Esophagus muscularis mucosa (tissue), 4 donors: ENCODE measurements at regions not wholly inside any gene's neighbourhood (a gene's known extent, or its start where the extent isn't known, plus 50 kb on each side); places are given as distances from the start of the nearest gene placed in this dataset.
A peak's percentile ranks its signal among the peaks of the same experiment; 100 is the strongest.

ENCODE experiments used
- DNase-seq: peaks from one replicate; pipeline ENCODE4 v3.0.0-alpha.2; 2017; ENCODE audit errors: extremely low spot score
- H3K27ac ChIP-seq, 4 donors: fragments of 200-600 bp; sonication (generic); replicated peaks in 1 of 4; 1 replicate in 3 of 4; 2 replicates in 1 of 4; pipeline ENCODE4 v1.5.1; 2016 to 2019; ENCODE audit warnings: mild to moderate bottlenecking in 1 of 4
- H3K27me3 ChIP-seq, 4 donors: fragments of 200-600 bp; sonication (generic); one replicate each; pipeline versions ENCODE4 v1.5.1 to v1.6.0; 2016 to 2019
- H3K36me3 ChIP-seq, 4 donors: fragments of 200-600 bp; sonication (generic); one replicate each; pipeline ENCODE4 v1.5.1; 2016 to 2019
- H3K4me1 ChIP-seq, 4 donors: fragments of 200-600 bp; sonication (generic); one replicate each; pipeline ENCODE4 v1.5.1; 2016 to 2019
- H3K4me3 ChIP-seq, 4 donors: fragments of 200-600 bp; sonication (generic); 1 replicate in 2 of 4; 2 replicates in 2 of 4; pipeline ENCODE4 v1.5.1; 2016 to 2019; ENCODE audit warnings: mild to moderate bottlenecking in 4 of 4, moderate library complexity in 1 of 4
- H3K9me3 ChIP-seq, 4 donors: fragments of 200-600 bp; sonication (generic); 1 replicate in 3 of 4; 2 replicates in 1 of 4; pipeline ENCODE4 v1.5.1; 2016 to 2019
- EP300 ChIP-seq: sonication (generic); formaldehyde crosslinking; IDR thresholded peaks from one replicate; pipeline ENCODE4 v1.6.1; 2017; ENCODE audit warnings: antibody characterized with exemption
- POLR2A ChIP-seq: fragments of 450-650 bp; IDR thresholded peaks from one replicate; pipeline ENCODE4 v1.6.1; 2017; ENCODE audit warnings: antibody characterized with exemption, moderate library complexity, mild to moderate bottlenecking, low read depth
- POLR2AphosphoS5 ChIP-seq, 2 donors: sonication (generic); formaldehyde crosslinking; IDR thresholded peaks; one replicate each; pipeline ENCODE4 v1.6.1; 2017; ENCODE audit warnings: antibody characterized with exemption in 2 of 2
- WGBS: methylation state at CpG from one replicate; pipeline ENCODE4 v1.1.5; 2018; 5-methylcytosine and 5-hydroxymethylcytosine counted together
- intact Hi-C: fragments of 100-400 bp; cut with DNase I; formaldehyde crosslinking; loops from one replicate; pipeline ENCODE4 v1.15.1; 2023
- TF ChIP-seq, protein P1 (sequence below), 3 experiments: fragments of 200-600 bp in 2 of 3; fragments of 450-650 bp in 1 of 3; sonication (generic) in 2 of 3; IDR thresholded peaks; one replicate each; pipeline ENCODE4 v1.5.1; 2017 to 2019; ENCODE audit warnings: antibody characterized with exemption in 3 of 3, mild to moderate bottlenecking in 2 of 3, moderate library complexity in 1 of 3

DNA sequence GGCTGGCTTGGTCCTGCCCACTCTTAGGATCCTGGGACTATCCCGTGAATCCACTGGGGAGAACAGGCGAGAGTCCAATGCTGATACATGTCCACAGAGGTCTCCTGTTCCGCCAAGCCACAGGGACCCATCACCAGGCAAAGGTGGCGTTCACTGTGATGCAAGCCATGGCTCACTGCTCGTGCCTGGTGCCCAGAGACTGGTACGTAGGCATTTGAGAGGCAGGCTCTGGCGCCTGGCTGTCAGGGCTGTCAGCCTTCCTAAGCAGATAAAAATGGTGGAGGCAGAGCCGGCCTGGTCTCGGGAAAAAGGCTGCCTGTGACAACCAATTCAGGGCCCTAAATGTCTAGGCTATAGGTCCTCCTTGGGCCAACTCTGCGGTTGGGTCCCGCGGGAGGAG is 2329.0 kb downstream of the TP53TG3F start:
- TF ChIP-seq, protein P1, sequence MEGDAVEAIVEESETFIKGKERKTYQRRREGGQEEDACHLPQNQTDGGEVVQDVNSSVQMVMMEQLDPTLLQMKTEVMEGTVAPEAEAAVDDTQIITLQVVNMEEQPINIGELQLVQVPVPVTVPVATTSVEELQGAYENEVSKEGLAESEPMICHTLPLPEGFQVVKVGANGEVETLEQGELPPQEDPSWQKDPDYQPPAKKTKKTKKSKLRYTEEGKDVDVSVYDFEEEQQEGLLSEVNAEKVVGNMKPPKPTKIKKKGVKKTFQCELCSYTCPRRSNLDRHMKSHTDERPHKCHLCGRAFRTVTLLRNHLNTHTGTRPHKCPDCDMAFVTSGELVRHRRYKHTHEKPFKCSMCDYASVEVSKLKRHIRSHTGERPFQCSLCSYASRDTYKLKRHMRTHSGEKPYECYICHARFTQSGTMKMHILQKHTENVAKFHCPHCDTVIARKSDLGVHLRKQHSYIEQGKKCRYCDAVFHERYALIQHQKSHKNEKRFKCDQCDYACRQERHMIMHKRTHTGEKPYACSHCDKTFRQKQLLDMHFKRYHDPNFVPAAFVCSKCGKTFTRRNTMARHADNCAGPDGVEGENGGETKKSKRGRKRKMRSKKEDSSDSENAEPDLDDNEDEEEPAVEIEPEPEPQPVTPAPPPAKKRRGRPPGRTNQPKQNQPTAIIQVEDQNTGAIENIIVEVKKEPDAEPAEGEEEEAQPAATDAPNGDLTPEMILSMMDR (IDR thresholded peaks at IDR 0.05) = no peak
- TF ChIP-seq EP300 (no peak), POLR2AphosphoS5 (IDR thresholded peaks at IDR 0.05) (no peak)
- no peaks in the 10 kb centered on the region for H3K36me3 ChIP-seq
- H3K4me3 ChIP-seq = no peak overlapping the region
- DNase-seq = no peak
- H3K27ac ChIP-seq = no peak overlapping the region
- H3K9me3 ChIP-seq = peaks cover 0 to 8% (median 6%) of the 10 kb centered on the region in 4 donors
- intact Hi-C loops = no loop called here
- H3K4me1 ChIP-seq = no peaks in the 10 kb centered on the region
- peaks cover 0 to 5% (median 0%) of the 10 kb centered on the region in 4 donors for H3K27me3 ChIP-seq
- WGBS = 58% methylated on average over 12 of the region's 12 CpGs

DNA sequence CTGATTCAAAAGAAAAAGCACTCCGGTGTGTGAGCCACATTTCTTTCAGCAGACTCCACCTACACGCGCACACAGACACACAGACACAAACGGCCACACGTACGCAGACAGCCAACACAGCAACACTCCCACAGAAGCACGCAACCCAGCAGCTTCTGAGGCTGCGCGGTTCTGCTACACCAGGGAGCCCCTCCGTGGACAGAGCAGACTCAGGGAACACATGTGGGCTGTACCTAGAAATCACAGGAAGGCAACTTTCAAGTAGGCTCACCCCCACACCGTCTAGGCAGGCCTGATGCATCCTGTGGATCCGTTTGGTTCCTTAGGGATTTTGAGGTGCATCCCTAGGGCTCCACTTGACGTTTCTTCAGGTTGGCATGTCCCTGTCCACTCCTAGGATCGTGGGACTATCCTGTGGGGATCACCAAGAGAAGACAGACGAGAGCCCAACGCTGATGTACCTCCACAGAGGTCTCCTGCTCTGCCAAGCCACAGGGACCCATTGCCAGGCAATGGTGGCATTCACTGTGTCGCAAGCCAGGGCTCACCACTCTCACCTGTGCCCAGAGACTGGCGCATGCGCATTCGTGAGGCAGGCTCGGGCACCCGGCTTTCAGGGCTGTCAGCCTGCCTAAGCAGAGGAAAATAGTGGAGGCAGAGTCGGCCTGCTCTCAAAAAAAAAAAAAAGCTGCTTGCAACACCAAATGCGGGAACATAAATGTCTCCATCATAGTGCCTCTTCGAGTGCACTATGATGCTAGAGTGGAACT is 2333.3 kb downstream of the TP53TG3F start:
- intact Hi-C loops = no loop called here
- Histone ChIP-seq H3K36me3 (no peaks in the 10 kb centered on the region), H3K4me1 (no peaks in the 10 kb centered on the region), H3K9me3 (peaks cover 0 to 8% (median 3%) of the 10 kb centered on the region in 4 donors), H3K27me3 (peaks cover 0 to 5% (median 0%) of the 10 kb centered on the region in 4 donors), H3K4me3 (no peak overlapping the region), H3K27ac (no peak overlapping the region)
- TF ChIP-seq, protein P1 (IDR thresholded peaks at IDR 0.05) = no peak
- no peak for TF ChIP-seq EP300
- no peak for TF ChIP-seq POLR2AphosphoS5 (IDR thresholded peaks at IDR 0.05)
- no peak for TF ChIP-seq POLR2A
- WGBS = 78% methylated on average over 19 of the region's 25 CpGs
- peak; percentile 89 for DNase-seq

DNA sequence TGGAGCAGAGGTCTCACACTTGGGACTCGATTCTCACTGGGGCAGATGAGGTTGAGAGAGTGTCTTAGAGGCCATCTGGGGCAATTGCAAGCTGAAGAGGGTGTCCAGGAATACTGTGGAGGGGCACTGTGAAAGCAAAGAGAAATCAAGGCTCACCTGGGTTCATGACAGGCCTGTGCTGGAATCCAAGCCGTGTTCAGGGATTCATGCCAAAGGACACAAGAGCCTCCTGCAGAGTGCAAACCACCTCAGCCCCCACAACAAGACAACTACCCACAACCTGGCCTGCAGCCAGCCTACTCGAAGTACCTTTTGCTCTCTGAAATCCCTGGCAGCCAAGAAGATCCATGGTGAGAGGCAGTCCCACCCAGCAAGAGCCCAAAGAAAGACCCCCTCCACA is 2334.2 kb downstream of the TP53TG3F start:
- 51% methylated on average over 3 of the region's 3 CpGs for WGBS
- TF ChIP-seq POLR2A = no peak
- TF ChIP-seq EP300 = no peak
- no peak for TF ChIP-seq POLR2AphosphoS5 (IDR thresholded peaks at IDR 0.05)
- TF ChIP-seq, protein P1 (IDR thresholded peaks at IDR 0.05) = no peak

DNA sequence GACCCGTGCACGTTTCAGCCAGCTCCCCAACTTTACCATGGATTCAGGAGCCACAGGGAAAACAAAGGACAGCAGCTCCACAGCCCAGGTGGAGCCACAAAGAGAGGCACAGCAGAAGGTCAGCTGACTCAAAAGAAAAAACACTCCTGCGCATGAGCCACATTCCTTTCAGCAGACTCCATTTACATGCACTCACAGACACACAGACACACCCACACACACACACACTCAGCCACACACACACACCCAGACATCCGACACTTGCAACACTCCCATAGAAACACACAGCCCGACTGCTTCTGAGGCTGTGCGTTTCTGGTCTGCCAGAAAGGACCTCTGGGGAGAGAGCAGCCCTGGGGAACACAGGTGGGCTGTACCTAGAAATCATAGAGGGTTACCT is 2335.5 kb downstream of the TP53TG3F start:
- peak; percentile 81 for DNase-seq
- intact Hi-C loops = no loop called here

More for the DNA sequence above, 2334.2 kb downstream of the TP53TG3F start:
- intact Hi-C loops = no loop called here
- Histone ChIP-seq H3K27ac (no peak overlapping the region), H3K9me3 (peaks cover 0 to 8% (median 4%) of the 10 kb centered on the region in 4 donors), H3K36me3 (no peaks in the 10 kb centered on the region), H3K4me3 (no peak overlapping the region), H3K27me3 (peaks cover 0 to 2% (median 0%) of the 10 kb centered on the region in 4 donors), H3K4me1 (no peaks in the 10 kb centered on the region)
- peak; percentile 70 for DNase-seq

More for the DNA sequence above, 2335.5 kb downstream of the TP53TG3F start:
- TF ChIP-seq, protein P1 (IDR thresholded peaks at IDR 0.05) = no peak
- TF ChIP-seq EP300 (no peak), POLR2AphosphoS5 (IDR thresholded peaks at IDR 0.05) (no peak), POLR2A (no peak)
- H3K4me3 ChIP-seq = no peak overlapping the region
- peaks cover 0 to 12% (median 4%) of the 10 kb centered on the region in 4 donors for H3K9me3 ChIP-seq
- no peaks in the 10 kb centered on the region for H3K4me1 ChIP-seq
- WGBS = 71% methylated on average over 6 of the region's 6 CpGs
- H3K27me3 ChIP-seq = no peaks in the 10 kb centered on the region
- H3K27ac ChIP-seq = no peak overlapping the region
- H3K36me3 ChIP-seq = no peaks in the 10 kb centered on the region
